RKO (cell line): ENCODE measurements at regions not wholly inside any gene's neighbourhood (a gene's known extent, or its start where the extent isn't known, plus 50 kb on each side); places are given as distances from the start of the nearest gene placed in this dataset.

Source experiments
- DNase-seq: peaks from one replicate; pipeline ENCODE4 v3.0.0-alpha.2; 2016; ENCODE audit warnings: low spot score

DNA sequence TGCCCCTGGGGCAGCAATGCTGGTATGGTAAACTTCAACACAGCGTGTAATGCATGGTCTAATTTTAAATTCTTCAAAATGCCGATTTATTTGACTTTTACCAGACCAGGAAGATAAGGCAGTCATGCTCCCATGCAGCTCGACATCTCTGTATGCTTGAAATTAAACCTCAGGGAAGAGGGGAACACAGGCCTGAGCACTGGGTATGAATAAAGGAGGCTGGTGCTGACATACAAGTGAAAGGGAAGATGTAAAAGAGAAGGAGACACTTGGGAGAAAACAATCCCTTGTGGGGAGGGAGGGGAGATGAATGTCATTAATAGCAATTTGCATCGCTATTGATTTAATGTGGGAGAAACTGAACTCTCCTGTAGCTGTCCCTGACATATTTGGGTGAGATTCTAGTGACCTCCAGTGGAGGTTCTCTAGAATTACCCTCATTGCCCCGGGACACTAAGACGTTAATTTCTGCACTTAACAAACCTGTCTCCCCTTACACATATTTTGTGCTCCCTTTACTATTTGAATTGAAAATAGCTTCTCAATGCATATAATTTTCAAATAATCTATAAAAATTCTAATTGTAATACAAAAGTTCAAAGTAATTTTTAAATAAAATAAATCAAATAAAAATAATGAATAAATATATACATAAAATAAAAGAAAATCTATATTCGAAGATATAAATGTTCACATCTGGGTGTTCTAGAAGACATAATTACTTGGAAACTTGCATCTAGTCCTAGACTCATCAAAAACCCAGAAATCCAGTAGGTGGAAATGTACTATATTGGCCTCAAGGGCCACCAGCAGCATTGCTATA, 283.1 kb downstream of the LMX1A start:
- DNase-seq: peak; percentile 60

DNA sequence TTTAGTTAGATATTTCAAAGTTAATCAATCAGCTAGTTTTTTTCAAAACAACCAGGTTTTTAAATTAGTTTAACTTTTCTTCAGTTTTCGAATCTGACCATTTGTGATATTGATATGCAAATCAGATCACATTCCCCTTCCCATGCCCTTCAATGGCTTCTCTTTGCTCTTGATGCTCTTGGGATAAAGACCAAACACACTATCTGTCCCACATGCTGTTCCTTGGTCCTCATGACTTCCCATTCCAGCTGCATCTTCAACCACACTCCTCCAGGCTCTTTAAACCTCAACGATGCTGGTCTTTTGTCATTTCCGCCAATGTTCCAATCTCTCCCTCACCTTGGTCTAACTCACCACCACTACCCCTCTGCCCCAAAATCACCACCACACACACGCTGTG, 285.8 kb downstream of the LMX1A start:
- DNase-seq: no peak

- DNase-seq: no peak
These were observed 286.7 kb downstream of the LMX1A start for GRCh38 chr1:165069829-165070228.

GRCh38 chr1:165068741-165069140, 287.8 kb downstream of the LMX1A start:
- DNase-seq: no peak

DNA sequence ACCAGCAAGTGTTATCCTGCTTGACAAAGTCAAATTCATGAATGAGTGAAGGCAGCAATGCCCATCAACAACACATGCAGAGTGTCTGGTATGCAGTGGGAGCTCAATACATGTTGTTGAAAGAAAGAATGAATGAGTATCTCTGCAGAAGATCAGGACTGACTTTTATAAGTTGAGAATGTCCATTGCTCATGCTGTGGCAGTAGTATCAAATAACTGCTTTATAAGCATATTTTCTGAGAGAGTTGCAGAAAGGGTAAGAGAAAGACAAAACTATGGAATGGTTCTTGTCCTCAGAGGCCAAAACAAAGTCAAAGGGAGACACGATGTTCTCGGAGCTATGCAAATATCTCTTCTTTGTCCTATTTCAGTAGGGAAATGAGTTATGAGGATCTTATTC, 288.7 kb downstream of the LMX1A start:
- no peak for DNase-seq

GRCh38 chr1:165063181-165063965, 293.1 kb downstream of the LMX1A start:
- DNase-seq: no peak

DNA sequence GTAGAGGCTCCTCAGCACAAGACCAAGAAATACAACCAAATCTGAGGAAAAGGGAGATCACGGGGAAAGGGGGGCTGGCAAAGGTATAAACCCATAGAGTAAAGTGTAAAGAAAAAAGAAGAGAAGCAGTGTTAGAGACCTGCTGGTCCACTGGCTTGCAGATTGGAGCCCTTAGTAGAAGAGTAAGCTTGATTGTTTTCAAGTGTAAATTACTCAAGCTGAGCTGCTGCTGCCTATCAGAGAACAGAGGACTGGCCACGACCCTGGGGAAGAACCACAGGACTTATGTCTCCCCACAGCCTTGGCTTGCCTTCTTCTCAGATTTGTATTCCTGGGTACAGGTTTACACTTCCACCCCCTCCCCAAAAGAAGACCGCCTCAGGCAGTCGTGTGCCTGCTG, 294.2 kb downstream of the LMX1A start:
- no peak for DNase-seq

DNA sequence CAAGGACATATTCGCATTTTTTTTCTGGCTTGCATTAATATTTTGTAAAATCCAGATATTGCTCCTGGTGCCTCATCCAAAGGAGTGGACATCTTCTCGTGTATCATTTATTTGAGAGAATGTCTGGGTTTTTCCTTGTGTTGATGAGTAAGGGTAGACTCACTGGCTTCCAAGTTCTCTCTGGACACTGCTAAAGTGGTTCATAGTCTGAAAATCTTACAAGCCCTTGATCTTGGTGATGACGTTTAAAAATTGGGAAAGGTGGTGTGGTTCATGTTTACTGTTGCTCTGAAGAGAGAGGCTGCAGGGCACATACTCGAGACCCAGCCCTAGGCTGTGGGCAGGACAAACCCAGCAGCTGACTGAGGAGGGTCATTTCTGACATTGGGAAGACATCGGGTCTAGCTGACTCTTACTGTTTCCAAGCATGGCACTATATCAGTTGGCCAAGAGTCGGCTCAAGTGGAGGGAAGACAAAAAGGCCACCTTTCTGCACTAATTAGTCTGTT, 296.2 kb downstream of the LMX1A start:
- no peak for DNase-seq

- DNase-seq: no peak
These were observed 298.6 kb downstream of the LMX1A start for GRCh38 chr1:165057956-165058355.

GRCh38 chr1:165056914-165057313, 299.6 kb downstream of the LMX1A start:
- DNase-seq: no peak

DNA sequence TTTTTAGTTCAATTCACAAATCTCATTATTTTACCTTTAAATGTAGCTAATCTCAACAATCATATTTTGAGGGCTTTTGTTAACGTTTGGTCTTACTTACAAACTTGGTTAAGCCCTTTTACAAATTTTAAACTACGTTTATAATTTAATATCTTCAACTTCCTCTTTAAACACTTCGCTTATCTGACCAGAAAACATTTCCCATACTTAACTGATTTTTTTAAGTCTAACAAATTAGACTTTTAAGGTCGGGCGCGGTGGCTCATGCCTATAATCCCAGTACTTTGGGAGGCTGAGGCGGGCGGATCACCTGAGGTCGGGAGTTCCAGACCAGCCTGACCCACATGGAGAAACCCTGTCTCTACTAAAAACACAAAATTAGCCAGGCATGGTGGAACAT, 300.9 kb downstream of the LMX1A start:
- DNase-seq: no peak

DNA sequence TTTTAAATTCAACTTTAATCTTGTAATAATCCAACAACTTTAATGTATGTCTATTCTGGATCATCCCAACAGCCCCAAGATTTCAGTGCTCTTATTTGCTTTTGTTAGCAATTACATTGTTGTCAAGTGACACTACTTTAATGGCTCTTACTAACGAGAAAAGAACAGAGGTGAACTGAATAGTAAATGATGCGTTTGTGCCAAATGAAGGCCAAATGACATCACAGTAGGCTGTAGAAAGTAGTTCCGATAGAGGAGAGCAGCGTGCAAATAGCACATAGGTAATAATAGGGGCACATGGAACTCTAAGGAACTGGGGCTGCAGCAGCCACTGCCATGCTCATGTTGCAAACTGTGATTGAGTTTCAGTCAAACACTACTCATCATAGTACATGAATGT, 301.9 kb downstream of the LMX1A start:
- no peak for DNase-seq

DNA sequence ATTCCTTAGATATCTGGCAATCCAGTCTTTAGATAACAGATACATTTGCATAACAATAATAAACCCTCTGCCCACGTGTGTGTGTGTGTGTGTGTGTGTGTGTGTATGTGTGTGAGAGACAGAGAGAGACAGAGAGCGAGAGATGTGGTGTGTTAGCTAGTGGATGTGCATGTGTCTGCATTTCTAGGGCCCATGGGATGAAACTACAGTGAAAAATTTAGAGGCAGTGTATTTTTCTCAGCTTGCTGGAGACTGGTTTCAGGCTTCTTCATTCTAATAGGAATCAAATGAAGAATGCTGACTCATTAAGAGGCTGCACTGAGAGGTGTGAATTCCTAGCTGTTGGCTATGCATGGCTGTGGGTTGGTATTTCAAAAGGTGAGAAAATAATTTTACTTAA, 303.2 kb downstream of the LMX1A start:
- no peak for DNase-seq

DNA sequence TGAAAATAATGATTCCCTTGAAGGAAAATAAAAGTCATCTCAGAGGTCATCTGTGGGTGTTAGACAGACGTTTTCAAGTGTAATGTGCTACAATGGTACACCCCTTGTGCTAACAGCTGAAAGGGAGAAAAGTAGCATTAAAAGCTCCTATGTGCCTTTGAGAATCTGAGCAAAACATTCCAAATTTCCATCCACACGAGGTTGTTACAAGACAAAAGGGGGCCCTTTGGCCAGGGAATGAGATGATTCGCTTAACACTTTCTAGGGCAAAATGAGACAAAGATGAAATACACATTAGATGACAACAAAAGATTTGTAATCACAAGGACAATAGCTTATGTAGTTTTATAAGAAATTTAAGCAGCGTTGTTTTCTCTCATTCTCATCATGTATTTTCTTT, 303.6 kb downstream of the LMX1A start:
- no peak for DNase-seq

- no peak for DNase-seq
These were observed 304.1 kb downstream of the LMX1A start for GRCh38 chr1:165052431-165052830.

- no peak for DNase-seq
These were observed 306.3 kb downstream of the LMX1A start for GRCh38 chr1:165050246-165050645.

DNA sequence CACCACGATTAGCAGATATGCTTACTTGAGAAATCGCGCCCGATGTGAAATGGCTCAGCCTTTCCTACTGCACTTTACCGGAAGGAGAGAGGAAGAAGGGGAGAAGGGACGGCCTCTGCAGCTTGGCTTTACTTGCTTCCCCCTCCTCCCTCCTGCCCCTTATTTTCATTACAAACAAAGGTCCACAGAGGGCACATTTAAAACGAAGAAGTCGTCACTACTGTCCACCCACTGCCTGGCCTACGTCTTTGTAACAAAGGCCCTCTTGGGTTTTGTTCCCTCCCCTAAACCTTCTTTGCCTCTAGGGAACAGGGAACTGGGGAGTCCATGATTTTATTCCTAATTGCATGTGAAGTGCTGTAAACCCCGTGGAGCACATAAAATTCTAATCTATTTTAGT, 308.5 kb downstream of the LMX1A start:
- no peak for DNase-seq

- DNase-seq: no peak
These were observed 310.6 kb downstream of the LMX1A start for GRCh38 chr1:165045902-165046301.

- no peak for DNase-seq
These were observed 315.9 kb downstream of the LMX1A start for GRCh38 chr1:165040641-165041040.

DNA sequence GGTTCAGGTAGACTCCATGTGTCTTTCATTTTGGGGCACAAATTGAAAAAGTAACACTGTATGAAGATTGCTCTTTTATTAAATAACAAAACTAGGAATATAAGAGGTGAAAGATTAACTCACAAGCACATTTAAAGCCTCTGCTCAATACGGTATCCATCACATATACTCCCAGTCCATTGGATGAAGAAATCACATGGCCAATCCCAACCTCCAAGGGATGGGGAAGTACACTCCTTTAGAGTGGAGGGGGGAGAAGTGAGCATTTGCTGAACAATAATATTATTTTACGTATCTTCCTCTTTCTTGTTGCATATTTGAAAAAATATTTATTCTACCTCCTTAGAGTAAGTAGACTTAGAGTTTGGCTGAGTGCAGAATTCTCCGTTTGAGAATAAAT, 316.5 kb downstream of the LMX1A start:
- no peak for DNase-seq

GRCh38 chr1:165036403-165036802, 320.1 kb downstream of the LMX1A start:
- DNase-seq: no peak

DNA sequence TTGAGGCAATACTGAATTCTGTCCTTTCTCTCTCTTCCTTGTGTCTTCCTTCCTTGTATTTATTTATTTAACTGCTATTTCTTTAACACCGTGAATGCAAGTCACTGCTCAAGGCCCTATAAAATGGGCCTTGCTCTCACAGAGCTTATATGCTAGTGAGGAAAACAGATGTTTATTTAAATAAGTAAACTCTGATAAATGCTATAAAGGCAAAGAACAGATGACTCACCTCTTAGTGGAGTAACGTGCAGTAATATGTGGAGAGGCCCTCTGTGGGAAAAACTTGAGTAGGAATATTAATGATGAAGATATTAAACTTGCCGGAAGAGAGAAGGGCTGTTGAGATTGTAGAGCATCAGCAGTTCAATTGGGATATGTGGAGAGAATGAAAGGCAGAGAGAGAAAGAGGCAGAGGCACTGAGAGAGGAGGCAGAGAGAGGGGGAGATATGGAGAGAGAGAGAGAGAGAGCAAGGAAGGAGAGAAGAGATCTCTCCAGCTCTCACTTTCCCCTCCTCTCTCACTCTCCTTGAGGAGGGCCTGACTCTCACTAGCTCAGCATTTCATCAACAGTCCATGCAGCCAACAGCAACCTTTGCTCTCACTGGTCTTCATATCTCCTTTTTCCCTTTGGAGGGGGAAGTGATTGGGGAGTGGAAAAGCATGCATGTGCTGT, 322.2 kb downstream of the LMX1A start:
- no peak for DNase-seq

DNA sequence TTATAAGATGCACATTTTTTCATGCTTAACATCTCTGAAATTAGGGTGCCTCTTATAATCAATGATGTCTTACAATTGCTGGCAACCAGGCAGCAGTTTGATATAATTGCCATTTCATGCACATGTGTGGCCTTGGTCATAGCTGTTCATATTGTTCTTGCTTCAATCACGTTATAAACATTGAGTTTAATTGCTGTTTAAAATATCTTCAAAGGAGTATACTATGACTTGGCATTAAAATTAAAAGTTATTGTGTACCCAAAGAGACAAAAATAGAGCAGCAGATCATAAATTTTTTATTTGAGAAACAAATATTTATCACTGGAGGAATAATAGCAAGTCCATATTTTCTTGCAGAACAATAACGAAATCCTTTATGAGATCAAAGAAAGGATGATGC, 325.5 kb downstream of the LMX1A start:
- no peak for DNase-seq
